ENCODE measurements at regions not wholly inside any gene's neighbourhood (a gene's known extent, or its start where the extent isn't known, plus 50 kb on each side); places are given as distances from the start of the nearest gene placed in this dataset.
"Not testable (repeated sequence)": the region's sequence is repeated elsewhere in the genome, so short reads cannot be mapped to it uniquely, and the experiment has no call there.

DNA sequence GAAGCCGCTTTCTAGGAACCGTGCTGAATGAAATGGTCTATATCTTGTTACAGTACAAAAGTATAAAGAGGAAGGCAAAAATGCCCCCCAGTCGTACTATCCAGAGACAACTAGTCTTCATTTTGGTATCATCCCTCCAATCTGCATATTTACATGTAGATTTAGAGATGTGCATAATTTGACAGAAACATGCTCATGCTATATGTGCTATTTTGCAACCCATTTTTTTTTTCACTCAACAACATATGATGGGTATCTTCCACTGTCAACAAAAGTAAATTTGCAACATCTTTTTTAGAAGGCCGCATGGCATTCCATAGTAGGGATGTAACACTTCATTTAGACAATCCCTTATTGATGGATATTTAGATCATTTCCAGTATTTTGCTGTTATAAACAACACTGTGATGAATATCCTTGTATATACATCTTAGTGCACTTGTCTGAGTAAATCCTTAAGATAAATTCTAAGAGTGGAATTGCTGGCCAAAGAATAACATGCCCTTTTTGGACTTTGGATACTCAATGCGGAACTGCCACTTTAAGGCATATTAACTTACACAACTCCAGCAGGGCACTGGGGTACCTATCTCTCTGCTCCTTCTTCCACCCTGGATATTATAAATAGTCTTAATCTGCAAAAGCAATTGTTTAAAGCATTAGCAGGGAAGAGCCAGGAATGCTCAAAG, 71.1 kb upstream of the SH3PXD2B start:
- H3K36me3 ChIP-seq, result no peaks in the 10 kb centered on the region
- DNase-seq, result no peak
- no peak overlapping the region for H3K4me3 ChIP-seq
- peaks cover 14% of the 10 kb centered on the region for H3K9me3 ChIP-seq
- peaks cover 3% of the 10 kb centered on the region for H3K27me3 ChIP-seq

DNA sequence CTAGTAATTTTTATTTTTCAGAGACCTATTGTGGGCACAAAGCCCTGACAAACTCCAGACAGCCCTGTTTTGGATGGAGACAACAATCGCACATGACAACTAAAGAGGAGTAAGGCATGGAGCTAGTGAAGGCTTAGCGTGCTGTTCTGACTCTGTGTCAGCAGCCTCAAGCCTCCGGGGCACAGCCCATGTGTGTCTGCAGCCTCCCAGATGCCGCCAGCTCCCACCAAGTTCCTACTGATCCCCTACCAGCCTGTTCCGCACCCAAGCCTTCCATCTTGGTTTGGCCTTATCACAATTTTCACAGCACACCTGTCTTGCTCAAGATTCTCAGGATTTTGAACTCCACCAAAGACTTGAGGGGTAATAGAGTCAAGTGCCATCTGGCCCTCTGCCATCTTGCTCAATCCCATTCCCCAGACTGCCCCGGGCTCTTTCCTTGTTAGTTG, 70.3 kb upstream of the SH3PXD2B start:
- Histone ChIP-seq H3K27me3 (peaks cover 3% of the 10 kb centered on the region), H3K9me3 (peaks cover 14% of the 10 kb centered on the region), H3K36me3 (no peaks in the 10 kb centered on the region), H3K4me3 (no peak overlapping the region)
- no peak for DNase-seq

DNA sequence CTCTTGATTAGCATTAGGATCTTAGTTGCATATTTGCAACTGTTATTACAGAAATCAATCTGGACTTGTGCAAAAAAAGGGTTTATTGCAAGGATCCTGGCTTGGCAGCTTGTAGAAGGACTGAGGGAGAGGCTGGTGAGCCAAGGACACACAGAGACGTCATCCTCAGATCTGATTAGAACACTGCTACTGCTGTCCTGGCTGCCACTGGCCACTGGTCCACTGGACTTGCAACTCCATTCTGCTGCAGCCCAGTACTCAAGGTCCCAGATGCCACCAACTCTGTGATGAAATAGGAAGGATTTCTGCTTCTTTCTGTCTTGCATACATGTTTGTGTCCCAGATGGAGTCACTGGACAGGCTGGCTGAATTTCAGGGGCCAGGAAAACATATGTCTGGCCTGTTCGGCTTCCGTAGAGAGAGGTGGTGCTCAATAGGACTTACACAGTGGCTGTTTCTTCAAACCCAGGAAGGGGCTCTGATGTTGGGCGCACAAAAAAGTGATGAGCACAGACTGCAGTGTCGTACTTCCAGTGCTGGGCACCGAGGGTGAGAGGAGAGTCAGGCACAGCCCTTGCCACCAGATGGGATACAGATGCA, 68.9 kb upstream of the SH3PXD2B start:
- H3K36me3 ChIP-seq, result no peaks in the 10 kb centered on the region
- peaks cover 14% of the 10 kb centered on the region for H3K9me3 ChIP-seq
- no peak for DNase-seq
- H3K27me3 ChIP-seq, result peaks cover 9% of the 10 kb centered on the region
- H3K4me3 ChIP-seq, result no peak overlapping the region

DNA sequence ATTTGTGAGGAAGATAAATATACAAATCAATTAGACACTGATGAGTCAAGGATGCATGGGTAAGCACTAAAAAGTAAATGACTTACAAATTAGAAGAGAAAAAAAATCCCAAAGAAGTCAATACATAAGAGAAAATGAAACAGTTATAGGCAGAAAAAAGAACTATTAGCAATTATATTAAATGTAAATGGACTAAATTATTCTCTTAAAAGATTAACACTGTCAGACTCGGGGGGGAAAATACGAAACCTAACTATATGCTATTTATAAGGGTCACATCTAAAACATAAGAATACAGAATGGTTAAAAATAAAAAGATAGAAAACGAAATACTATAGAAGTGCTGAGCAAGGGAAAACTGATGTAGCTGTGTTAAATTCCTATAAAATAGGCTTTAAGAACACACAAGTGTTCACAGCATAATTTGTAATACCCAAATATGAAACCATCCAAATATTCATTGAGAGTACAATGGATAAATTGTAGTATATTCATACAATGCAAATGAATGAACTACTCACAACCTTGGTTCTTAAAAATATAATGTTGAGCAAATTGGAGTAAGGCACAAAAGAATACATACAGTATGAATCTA, 67.1 kb upstream of the SH3PXD2B start:
- H3K4me3 ChIP-seq, result no peak overlapping the region
- no peak for DNase-seq

DNA sequence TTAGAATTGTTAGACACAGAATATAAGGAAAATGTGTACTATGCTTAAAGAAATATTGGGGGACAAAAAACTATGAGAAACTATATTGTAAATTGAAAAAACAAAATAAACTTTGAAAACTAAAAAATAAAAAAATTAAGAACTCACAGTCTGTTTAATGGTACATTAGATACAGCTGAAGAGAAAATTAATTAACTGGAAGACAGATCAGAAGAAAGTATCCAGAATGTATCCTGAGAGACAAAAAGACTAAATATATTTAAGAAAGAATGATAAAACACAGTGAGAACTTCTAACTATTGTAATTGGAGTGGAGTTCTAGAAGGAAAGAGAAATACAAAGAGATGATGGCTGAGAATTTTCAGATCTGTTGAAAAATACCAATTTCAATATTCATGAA, 57.6 kb upstream of the SH3PXD2B start:
- Histone ChIP-seq H3K27me3 (peaks cover 11% of the 10 kb centered on the region), H3K4me3 (no peak overlapping the region), H3K36me3 (no peaks in the 10 kb centered on the region), H3K9me3 (peaks cover 18% of the 10 kb centered on the region)
- no peak for DNase-seq

More for the DNA sequence above, 67.1 kb upstream of the SH3PXD2B start:
- Histone ChIP-seq H3K9me3 (peaks cover 14% of the 10 kb centered on the region), H3K36me3 (no peaks in the 10 kb centered on the region), H3K27me3 (peaks cover 19% of the 10 kb centered on the region)

DNA sequence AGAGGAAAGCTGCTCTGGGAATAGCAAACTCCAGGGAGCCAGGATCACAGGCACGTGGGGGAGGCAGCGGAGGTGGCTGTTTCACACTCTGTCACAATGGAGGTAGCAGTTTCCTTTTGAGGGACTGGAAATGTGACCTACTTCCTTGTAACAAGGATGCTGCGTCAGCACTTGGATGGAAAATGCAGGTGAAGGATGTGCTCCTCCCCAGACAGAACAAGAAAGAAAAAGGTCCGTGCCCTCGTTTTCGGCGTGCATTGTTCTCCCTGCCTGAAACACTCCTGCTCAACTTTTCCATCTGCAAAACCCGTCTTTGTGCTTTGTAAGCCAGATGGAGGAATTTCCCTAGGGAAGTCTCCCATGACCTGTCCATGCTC, 55.1 kb upstream of the SH3PXD2B start:
- no peaks in the 10 kb centered on the region for H3K36me3 ChIP-seq
- H3K9me3 ChIP-seq, result peaks cover 18% of the 10 kb centered on the region
- peaks cover 2% of the 10 kb centered on the region; the same call in 1 of the 2 replicates for H3K27me3 ChIP-seq
- no peak for DNase-seq
- no peak overlapping the region for H3K4me3 ChIP-seq

DNA sequence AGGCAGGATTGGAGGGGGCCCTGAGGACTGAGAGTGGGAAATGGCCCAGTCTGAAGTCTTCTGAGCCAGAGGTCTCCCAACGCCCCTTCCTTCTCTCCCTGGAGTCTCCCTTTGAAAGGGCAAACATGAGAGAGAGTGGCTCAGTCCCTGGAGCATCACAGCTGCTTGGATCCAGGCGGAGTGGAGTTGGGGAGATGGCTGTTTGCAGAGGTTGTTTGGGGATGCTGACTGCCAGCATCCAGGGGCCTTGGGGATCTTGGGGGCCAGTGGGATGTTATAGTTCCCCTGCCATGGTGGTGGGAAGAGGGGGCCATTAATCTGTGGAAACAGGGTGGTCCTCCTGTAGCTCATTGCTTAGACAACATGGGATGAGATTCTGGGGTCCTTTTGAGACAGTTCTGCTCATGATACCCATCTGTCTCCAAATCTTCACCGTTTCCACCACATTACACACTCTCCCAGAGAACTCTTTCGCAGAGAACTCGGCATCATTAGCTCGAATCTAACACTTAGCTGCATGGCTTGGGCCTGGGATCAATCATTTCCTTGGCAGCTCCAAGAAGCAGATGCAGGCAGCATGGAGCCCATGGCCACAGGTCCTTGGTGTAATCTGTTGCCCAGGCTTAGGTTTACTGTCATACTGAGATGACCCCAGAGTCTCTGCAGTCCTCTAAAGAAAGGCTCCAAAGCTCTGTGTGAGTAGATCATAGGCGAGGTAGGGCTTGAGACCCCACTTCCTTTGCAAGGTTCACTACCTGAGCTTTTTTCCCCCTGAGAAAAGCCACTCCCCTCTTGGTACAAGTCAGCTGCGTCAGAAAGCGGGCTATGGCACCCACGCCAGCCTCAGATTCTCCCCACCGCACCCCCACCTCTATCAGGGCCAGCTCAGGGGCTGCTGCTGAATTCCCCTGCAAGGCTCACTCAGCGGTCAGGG, 54.4 kb upstream of the SH3PXD2B start:
- Histone ChIP-seq H3K36me3 (no peaks in the 10 kb centered on the region), H3K9me3 (peaks cover 18% of the 10 kb centered on the region), H3K4me3 (no peak overlapping the region), H3K27me3 (peaks cover 2% of the 10 kb centered on the region; the same call in 1 of the 2 replicates)
- no peak for DNase-seq

DNA sequence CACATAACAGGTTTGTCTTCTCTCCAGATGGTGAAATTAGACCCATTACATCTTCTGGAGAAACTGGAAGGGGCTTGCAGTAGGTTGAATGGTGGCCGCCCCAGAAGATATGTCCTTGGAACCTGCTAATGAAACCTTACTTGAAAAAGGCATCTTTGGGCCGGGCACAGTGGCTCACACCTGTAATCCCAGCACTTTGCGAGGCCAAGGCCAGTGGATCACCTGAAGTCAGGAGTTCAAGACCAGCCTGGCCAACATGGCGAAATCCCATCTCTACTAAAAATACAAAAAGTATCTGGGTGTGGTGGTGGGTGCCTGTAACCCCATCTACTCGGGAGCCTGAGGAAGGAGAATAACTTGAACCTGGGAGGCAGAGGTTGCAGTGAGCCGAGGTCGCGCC, 53.2 kb upstream of the SH3PXD2B start:
- H3K4me3 ChIP-seq, result not testable (repeated sequence)

DNA sequence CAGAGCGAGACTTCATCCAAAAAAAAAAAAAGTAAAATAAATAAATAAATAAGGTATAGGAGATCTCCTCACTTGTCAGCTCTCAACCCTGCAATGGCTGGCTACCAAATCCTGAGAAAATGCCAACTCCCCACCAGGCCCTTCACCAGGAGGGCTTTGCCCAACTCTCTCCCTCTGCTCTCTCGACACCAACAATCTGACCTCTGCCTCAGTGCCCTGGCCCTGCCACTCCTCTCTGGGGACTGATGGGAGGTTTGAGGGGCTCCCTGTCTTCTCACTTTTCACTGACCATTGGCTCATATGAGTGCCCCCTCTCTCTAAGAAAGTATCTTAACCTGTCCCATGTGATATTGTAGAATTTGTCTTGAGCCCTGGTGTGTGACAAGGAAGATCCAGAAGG, 52.6 kb upstream of the SH3PXD2B start:
- Histone ChIP-seq H3K36me3 (no peaks in the 10 kb centered on the region), H3K4me3 (no peak overlapping the region), H3K9me3 (peaks cover 7% of the 10 kb centered on the region), H3K27me3 (peaks cover 2% of the 10 kb centered on the region; the same call in 1 of the 2 replicates)
- no peak for DNase-seq

More for the DNA sequence above, 53.2 kb upstream of the SH3PXD2B start:
- DNase-seq, H3K27me3 ChIP-seq, H3K36me3 ChIP-seq: not testable (repeated sequence)
- peaks cover 13% of the 10 kb centered on the region for H3K9me3 ChIP-seq

DNA sequence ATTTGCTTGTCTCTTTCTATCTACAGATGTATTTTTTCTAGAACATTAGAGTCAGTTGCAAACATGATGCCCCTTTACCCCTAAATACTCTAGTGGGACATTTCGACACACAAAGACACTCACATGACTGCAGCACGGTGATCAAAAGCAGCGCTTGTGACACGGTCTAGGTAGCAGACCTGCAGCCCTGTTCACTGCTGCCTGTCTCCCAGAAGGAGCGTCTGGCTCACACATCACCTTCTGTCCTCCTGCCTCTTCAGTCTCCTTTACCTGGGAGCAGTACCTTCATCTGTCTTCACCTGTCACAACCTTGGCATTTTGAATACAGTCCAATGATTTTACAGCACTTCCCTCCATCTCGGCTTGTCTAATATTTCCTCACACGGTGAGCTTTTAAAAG, 51.9 kb upstream of the SH3PXD2B start:
- no peak overlapping the region for H3K4me3 ChIP-seq
- H3K27me3 ChIP-seq, result peaks cover 1% of the 10 kb centered on the region; the same call in 1 of the 2 replicates
- H3K36me3 ChIP-seq, result no peaks in the 10 kb centered on the region
- no peak for DNase-seq
- H3K9me3 ChIP-seq, result 0 out of 2 replicates have a peak, but pooled peaks cover 4% of the 10 kb centered on the region

DNA sequence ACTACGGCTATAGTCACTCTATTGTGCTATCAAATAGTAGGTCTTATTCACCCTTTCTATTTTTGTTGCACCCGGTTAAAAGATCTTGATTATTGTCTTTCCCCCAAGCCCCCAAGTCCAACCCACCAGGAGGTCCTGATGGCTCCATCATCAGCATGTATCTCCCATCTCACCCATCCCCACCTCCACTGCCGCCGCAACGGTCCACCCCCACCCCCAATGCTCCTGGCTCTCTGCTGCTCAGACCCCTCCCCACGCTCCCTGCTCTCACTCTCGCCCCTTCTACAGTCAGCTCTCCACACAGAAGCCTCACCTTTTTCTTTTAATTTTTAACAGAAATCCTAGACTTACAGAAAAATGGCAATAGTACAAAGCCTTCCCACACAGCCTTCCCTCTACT, 51.5 kb upstream of the SH3PXD2B start:
- Histone ChIP-seq H3K27me3 (no peaks in the 10 kb centered on the region; the same call in 1 of the 2 replicates), H3K36me3 (no peaks in the 10 kb centered on the region), H3K4me3 (no peak overlapping the region), H3K9me3 (0 out of 2 replicates have a peak, but pooled peaks cover 4% of the 10 kb centered on the region)
- no peak for DNase-seq

DNA sequence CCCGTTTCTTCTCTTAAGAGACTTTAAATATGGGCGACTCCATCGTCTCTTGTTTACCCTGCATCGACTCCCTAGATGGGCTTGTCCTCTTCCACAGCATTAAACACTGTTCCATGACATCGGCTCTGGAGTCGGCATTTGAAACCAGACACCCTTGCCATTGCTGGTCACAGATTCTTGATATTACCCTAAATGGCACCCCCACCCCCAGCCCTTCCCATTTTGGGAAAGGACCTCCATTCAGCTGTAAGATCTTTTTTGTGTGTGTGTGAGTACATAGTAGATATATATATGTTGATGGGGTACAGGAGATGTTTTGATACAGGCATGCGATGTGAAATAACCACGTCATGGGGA, 51.1 kb upstream of the SH3PXD2B start:
- H3K36me3 ChIP-seq, result no peaks in the 10 kb centered on the region
- H3K9me3 ChIP-seq, result 0 out of 2 replicates have a peak, but pooled peaks cover 3% of the 10 kb centered on the region
- no peaks in the 10 kb centered on the region; the same call in 1 of the 2 replicates for H3K27me3 ChIP-seq
- no peak for DNase-seq
- no peak overlapping the region for H3K4me3 ChIP-seq

DNA sequence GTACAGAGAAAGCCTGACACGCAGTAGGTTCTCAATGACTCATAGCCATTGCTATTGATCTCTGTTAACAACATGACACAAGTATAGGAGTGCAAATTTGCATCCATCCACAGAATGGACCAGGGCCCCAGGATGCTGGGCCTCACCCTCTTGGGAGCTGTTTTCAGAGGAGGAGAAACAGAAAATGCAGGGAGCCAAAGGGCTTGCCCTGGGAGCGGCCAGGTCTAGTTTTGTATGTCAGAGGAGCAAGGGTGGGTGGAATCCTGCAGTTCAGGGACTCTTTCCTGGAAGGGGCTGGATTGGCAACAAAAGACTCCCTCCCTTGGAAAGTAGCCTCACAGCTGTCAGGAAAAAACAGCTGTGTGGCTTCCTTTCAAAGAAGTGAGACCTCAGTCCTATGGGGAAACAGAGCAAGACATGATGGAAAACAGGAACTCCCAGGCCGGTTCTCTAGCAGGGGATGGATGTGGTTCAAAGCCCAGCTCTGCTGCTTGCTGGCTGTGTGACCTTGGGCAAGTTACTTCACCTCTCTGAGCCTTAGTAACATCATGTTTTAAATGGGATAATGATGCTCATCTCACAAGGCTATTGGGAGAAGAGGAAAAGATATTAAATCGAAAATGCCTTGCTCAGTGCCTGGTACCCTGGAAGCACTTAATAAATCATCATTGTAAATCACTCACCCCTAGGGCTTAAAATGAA, 50.5 kb upstream of the SH3PXD2B start:
- no peaks in the 10 kb centered on the region; the same call in 1 of the 2 replicates for H3K27me3 ChIP-seq

DNA sequence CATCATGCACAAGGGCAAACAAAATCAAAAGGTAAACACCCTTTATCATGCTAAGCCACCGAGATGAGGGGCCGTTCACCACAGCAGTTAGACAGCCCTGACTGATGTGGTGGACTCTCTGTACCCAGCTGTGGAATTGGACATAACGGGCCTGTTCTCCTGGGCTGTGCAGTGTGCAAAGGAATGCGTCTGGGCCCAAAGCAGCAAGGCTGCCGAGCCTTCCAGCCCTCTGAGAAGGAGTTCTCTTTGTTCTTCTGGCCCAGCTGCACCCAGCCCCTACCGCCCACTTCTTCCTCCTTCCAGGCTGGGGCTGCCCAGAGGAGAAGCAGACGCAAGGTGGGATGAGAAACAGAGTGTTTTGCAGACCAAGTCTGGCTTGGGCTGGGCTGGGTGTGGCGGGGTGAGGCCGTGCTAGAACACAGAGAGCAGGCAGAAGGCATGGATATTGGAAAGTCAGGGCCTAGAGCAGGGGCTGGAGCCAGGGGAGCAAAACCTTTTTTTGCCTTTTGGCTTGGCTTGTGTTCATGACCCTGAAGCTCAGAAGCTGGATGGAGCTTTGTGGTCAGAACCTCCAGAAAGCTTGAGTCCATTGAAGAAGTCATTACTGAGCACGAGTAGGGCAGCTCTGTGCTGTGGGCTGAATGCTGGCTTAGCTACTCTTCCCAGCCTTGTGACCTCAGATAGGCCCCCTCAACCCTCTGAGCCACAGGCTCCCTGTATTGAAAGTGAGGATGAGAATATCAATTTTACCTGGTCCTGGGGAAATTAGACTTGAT, 49.8 kb upstream of the SH3PXD2B start:
- H3K4me3 ChIP-seq, result no peak overlapping the region
- H3K9me3 ChIP-seq, result no peaks in the 10 kb centered on the region
- H3K27me3 ChIP-seq, result no peaks in the 10 kb centered on the region; the same call in 1 of the 2 replicates
- no peaks in the 10 kb centered on the region for H3K36me3 ChIP-seq
- no peak for DNase-seq

More for the DNA sequence above, 50.5 kb upstream of the SH3PXD2B start:
- no peak overlapping the region for H3K4me3 ChIP-seq
- no peaks in the 10 kb centered on the region for H3K36me3 ChIP-seq
- DNase-seq, result no peak
- no peaks in the 10 kb centered on the region for H3K9me3 ChIP-seq
